Keratinocyte (primary cell): ENCODE measurements at regions not wholly inside any gene's neighbourhood (a gene's known extent, or its start where the extent isn't known, plus 50 kb on each side); places are given as distances from the start of the nearest gene placed in this dataset.

Source experiments
- CTCF ChIP-seq, 3 experiments: IDR thresholded peaks in 1 of 3; conservative IDR thresholded peaks in 1 of 3; optimal IDR thresholded peaks in 1 of 3; 2 replicates in 2 of 3; 3 replicates in 1 of 3; pipeline versions ENCODE3 to v1.5.1; 2011; ENCODE audit warnings: low read length in 3 of 3, mild to moderate bottlenecking in 3 of 3, moderate library complexity in 2 of 3, control low read depth in 1 of 3, inconsistent platforms in 1 of 3; ENCODE audit not compliant: insufficient read depth in 2 of 3; ENCODE audit errors: extremely low read depth in 1 of 3
- EZH2 ChIP-seq: IDR thresholded peaks from one replicate; pipeline ENCODE4 v1.6.1; 2012; ENCODE audit warnings: inconsistent platforms, mild to moderate bottlenecking, low read length, moderate library complexity

GRCh38 chr17:33753452-33753851 is 460.4 kb upstream of the ASIC2 start:
- TF ChIP-seq CTCF (optimal IDR thresholded peaks at IDR 0.05 in 1 of 3, IDR thresholded peaks at IDR 0.05 in 1 of 3, conservative IDR thresholded peaks at IDR 0.05 in 1 of 3; ENCODE audit: extremely low read depth in 1 of 3, insufficient read depth in 2 of 3, low read length in 3 of 3) (no peak), EZH2 (no peak)
